ENCODE measurements at regions not wholly inside any gene's neighbourhood (a gene's known extent, or its start where the extent isn't known, plus 50 kb on each side); places are given as distances from the start of the nearest gene placed in this dataset.
"Not testable (repeated sequence)": the region's sequence is repeated elsewhere in the genome, so short reads cannot be mapped to it uniquely, and the experiment has no call there.

DNA sequence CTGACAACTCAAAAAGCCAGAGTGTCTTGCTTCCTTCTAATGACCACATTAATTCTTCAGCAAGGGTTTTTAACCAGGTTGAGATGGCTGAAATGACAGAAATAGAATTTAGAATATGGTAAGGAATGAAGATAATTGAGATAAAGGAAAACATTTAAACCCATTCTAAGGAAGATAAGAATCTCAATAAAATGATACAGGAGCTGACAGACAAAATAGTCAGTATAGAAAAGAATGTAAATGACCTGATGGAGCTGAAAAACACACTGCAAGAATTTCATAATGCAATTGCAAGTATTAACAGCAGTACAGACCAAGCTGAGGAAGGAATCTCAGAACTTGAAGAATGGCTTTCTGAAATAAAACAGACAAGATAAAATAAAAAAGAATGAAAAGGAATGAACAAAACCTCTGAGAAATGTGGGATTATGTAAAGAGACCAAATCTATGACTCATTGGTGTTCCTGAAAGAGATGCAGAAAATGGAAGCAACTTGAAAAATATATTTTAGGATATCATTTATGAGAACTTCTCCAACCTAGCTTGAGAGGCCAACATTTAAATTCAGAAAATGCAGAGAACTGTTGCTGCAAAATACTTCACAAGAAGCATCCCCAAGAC lies 87.1 kb downstream of the SAMD9 start:
- Histone ChIP-seq H3K27me3 (replicated peaks; ENCODE audit: control insufficient read depth, insufficient read depth, low read length) (no peaks in the 10 kb centered on the region), H3K4me3 (ENCODE audit: low read length) (no peak overlapping the region), H3K4me1 (ENCODE audit: control insufficient read depth, insufficient read depth, low read length) (no peaks in the 10 kb centered on the region), H3K9ac (ENCODE audit: low read length) (no peak overlapping the region), H3K9me3 (ENCODE audit: control insufficient read depth, low read length) (peaks cover 5% of the 10 kb centered on the region), H3K36me3 (ENCODE audit: control insufficient read depth, insufficient read depth, low read length, severe bottlenecking) (no peaks in the 10 kb centered on the region)
- DNase-seq (ENCODE audit: low read depth): no peak

GRCh38 chr7:93029056-93029455 lies 88.7 kb downstream of the SAMD9 start:
- H3K9me3 ChIP-seq (ENCODE audit: control insufficient read depth, low read length): peaks cover 5% of the 10 kb centered on the region
- H3K4me3 ChIP-seq (ENCODE audit: low read length): no peak overlapping the region

DNA sequence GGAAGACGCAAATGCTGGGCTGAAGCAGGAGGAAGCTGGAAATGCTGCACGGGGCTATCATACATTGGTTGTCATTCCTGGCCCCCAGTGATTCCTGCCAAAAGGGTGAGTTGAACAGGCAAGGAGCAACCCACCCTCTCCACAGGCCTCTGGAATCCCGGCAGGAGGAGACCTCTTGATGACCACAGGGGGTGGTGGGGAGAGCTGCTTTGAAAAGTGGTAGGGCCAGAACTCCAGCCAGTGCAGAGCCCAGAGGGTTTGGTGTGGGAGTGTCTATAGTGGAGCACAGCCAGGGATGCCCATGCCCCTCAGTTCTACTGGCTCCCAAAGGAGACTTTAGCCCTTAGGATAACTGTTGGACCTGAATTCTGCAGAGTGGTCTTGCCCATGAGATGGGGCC lies 89.2 kb downstream of the SAMD9 start:
- no peak for DNase-seq (ENCODE audit: low read depth)
- H3K27me3 ChIP-seq (replicated peaks; ENCODE audit: control insufficient read depth, insufficient read depth, low read length): no peaks in the 10 kb centered on the region
- no peaks in the 10 kb centered on the region for H3K36me3 ChIP-seq (ENCODE audit: control insufficient read depth, insufficient read depth, low read length, severe bottlenecking)
- no peaks in the 10 kb centered on the region for H3K4me1 ChIP-seq (ENCODE audit: control insufficient read depth, insufficient read depth, low read length)
- H3K9me3 ChIP-seq (ENCODE audit: control insufficient read depth, low read length): peaks cover 5% of the 10 kb centered on the region
- no peak overlapping the region for H3K9ac ChIP-seq (ENCODE audit: low read length)
- no peak overlapping the region for H3K4me3 ChIP-seq (ENCODE audit: low read length)

More at GRCh38 chr7:93029056-93029455, 88.7 kb downstream of the SAMD9 start:
- Histone ChIP-seq H3K27me3 (replicated peaks; ENCODE audit: control insufficient read depth, insufficient read depth, low read length) (no peaks in the 10 kb centered on the region), H3K9ac (ENCODE audit: low read length) (no peak overlapping the region), H3K4me1 (ENCODE audit: control insufficient read depth, insufficient read depth, low read length) (no peaks in the 10 kb centered on the region), H3K36me3 (ENCODE audit: control insufficient read depth, insufficient read depth, low read length, severe bottlenecking) (no peaks in the 10 kb centered on the region)
- no peak for DNase-seq (ENCODE audit: low read depth)

GRCh38 chr7:93027044-93027443 lies 90.7 kb downstream of the SAMD9 start:
- Histone ChIP-seq H3K36me3 (ENCODE audit: control insufficient read depth, insufficient read depth, low read length, severe bottlenecking) (no peaks in the 10 kb centered on the region), H3K9ac (ENCODE audit: low read length) (no peak overlapping the region), H3K9me3 (ENCODE audit: control insufficient read depth, low read length) (peaks cover 7% of the 10 kb centered on the region), H3K4me1 (ENCODE audit: control insufficient read depth, insufficient read depth, low read length) (no peaks in the 10 kb centered on the region), H3K27me3 (replicated peaks; ENCODE audit: control insufficient read depth, insufficient read depth, low read length) (no peaks in the 10 kb centered on the region), H3K4me3 (ENCODE audit: low read length) (no peak overlapping the region)
- DNase-seq (ENCODE audit: low read depth): no peak

DNA sequence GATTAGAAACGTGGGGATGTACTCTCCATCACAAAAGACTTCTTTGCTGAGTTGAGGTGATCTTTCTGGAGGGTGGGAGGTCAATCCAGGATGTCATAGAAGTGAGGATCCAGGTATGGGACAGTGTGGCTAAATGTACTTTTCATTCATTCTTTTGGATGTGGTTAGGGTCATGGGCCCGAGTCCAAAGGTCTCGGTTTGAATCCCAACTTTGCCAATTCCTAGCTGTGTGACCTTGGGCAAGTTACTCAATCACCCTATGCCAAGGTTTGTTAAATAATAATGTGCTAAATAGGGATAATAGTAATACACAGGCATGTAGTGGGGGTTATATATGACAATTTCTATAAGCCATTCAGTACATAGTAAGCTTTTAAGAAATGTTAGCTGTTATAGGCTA lies 91.4 kb downstream of the SAMD9 start:
- no peak for DNase-seq (ENCODE audit: low read depth)
- Histone ChIP-seq H3K9ac (ENCODE audit: low read length) (no peak overlapping the region), H3K4me3 (ENCODE audit: low read length) (no peak overlapping the region), H3K36me3 (ENCODE audit: control insufficient read depth, insufficient read depth, low read length, severe bottlenecking) (no peaks in the 10 kb centered on the region), H3K4me1 (ENCODE audit: control insufficient read depth, insufficient read depth, low read length) (no peaks in the 10 kb centered on the region), H3K9me3 (ENCODE audit: control insufficient read depth, low read length) (peaks cover 3% of the 10 kb centered on the region), H3K27me3 (replicated peaks; ENCODE audit: control insufficient read depth, insufficient read depth, low read length) (no peaks in the 10 kb centered on the region)

DNA sequence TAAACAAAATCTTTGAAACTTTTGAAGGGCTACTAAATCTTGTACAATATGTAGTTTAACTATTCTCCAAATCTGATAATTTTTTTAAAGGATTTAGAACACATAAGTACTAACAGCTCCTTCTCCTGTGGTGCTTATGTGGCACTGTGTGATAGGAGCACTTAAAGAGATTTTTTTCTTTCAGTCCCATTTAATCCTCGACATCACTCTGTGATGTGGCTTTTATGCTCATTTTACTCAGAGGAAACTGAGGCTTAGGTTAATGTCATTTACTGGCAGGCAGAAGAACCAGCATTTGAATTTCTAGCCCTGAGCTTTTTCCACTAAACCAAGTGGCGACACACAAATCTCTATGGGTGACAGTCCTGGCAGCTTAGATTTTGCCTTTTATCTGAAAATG lies 92.4 kb downstream of the SAMD9 start:
- peaks cover 3% of the 10 kb centered on the region for H3K9me3 ChIP-seq (ENCODE audit: control insufficient read depth, low read length)
- no peaks in the 10 kb centered on the region for H3K27me3 ChIP-seq (replicated peaks; ENCODE audit: control insufficient read depth, insufficient read depth, low read length)
- H3K9ac ChIP-seq (ENCODE audit: low read length): no peak overlapping the region
- DNase-seq (ENCODE audit: low read depth): no peak
- H3K36me3 ChIP-seq (ENCODE audit: control insufficient read depth, insufficient read depth, low read length, severe bottlenecking): no peaks in the 10 kb centered on the region
- no peaks in the 10 kb centered on the region for H3K4me1 ChIP-seq (ENCODE audit: control insufficient read depth, insufficient read depth, low read length)
- H3K4me3 ChIP-seq (ENCODE audit: low read length): no peak overlapping the region

DNA sequence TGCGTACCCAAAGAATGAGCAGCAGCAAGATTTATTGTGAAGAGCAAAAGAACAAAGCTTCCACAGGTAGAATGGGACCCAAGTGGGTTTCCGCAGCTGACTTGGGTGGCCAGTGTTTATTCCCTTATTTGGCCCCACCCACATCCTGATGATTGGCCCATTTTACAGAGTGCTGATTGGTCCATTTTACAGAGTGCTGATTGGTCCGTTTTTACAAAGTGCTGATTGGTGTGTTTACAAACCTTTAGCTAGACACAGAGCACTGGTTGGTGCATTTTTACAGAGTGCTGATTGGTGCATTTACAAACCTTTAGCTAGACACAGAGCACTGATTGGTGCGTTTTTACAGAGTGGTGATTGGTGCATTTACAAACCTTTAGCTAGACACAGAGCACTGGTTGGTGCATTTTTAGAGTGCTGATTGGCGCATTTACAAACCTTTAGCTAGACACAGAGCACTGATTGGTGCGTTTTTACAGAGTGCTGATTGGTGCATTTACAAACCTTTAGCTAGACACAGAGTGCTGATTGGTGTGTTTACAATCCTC lies 94.8 kb downstream of the SAMD9 start:
- H3K9ac ChIP-seq (ENCODE audit: low read length); H3K4me3 ChIP-seq (ENCODE audit: low read length); H3K27me3 ChIP-seq (replicated peaks; ENCODE audit: control insufficient read depth, insufficient read depth, low read length); DNase-seq (ENCODE audit: low read depth); H3K4me1 ChIP-seq (ENCODE audit: control insufficient read depth, insufficient read depth, low read length); H3K36me3 ChIP-seq (ENCODE audit: control insufficient read depth, insufficient read depth, low read length, severe bottlenecking); H3K9me3 ChIP-seq (ENCODE audit: control insufficient read depth, low read length): not testable (repeated sequence)

- no peaks in the 10 kb centered on the region for H3K36me3 ChIP-seq (ENCODE audit: control insufficient read depth, insufficient read depth, low read length, severe bottlenecking)
- no peak overlapping the region for H3K4me3 ChIP-seq (ENCODE audit: low read length)
- no peaks in the 10 kb centered on the region for H3K27me3 ChIP-seq (replicated peaks; ENCODE audit: control insufficient read depth, insufficient read depth, low read length)
- H3K9me3 ChIP-seq (ENCODE audit: control insufficient read depth, low read length): peaks cover 3% of the 10 kb centered on the region
- no peak overlapping the region for H3K9ac ChIP-seq (ENCODE audit: low read length)
- no peak for DNase-seq (ENCODE audit: low read depth)
- no peaks in the 10 kb centered on the region for H3K4me1 ChIP-seq (ENCODE audit: control insufficient read depth, insufficient read depth, low read length)
These were observed 96.0 kb downstream of the SAMD9 start for GRCh38 chr7:93021748-93022147.

DNA sequence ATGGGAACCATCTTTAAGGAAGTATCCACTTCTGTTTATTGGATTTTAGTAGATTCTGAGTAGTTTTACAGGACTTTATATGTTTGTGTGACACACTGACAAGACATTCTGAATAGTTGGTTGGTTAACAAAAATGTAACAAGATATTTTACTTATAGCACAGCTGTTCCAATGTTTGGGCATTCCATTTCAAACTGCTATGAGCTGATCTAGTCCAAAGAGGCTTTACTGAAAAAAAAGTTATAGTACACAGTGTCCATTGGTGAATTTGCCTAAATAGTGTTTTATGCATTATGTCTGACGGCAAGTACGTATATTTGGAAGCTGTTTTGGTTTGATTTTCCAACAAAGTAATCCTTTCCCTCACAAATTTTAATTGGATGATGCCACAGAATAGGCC lies 99.1 kb downstream of the SAMD9 start:
- no peak overlapping the region for H3K4me3 ChIP-seq (ENCODE audit: low read length)
- H3K9me3 ChIP-seq (ENCODE audit: control insufficient read depth, low read length): peaks cover 3% of the 10 kb centered on the region
- no peaks in the 10 kb centered on the region for H3K36me3 ChIP-seq (ENCODE audit: control insufficient read depth, insufficient read depth, low read length, severe bottlenecking)
- DNase-seq (ENCODE audit: low read depth): peak; percentile 51
- H3K9ac ChIP-seq (ENCODE audit: low read length): no peak overlapping the region
- no peaks in the 10 kb centered on the region for H3K27me3 ChIP-seq (replicated peaks; ENCODE audit: control insufficient read depth, insufficient read depth, low read length)
- H3K4me1 ChIP-seq (ENCODE audit: control insufficient read depth, insufficient read depth, low read length): peaks cover 12% of the 10 kb centered on the region

DNA sequence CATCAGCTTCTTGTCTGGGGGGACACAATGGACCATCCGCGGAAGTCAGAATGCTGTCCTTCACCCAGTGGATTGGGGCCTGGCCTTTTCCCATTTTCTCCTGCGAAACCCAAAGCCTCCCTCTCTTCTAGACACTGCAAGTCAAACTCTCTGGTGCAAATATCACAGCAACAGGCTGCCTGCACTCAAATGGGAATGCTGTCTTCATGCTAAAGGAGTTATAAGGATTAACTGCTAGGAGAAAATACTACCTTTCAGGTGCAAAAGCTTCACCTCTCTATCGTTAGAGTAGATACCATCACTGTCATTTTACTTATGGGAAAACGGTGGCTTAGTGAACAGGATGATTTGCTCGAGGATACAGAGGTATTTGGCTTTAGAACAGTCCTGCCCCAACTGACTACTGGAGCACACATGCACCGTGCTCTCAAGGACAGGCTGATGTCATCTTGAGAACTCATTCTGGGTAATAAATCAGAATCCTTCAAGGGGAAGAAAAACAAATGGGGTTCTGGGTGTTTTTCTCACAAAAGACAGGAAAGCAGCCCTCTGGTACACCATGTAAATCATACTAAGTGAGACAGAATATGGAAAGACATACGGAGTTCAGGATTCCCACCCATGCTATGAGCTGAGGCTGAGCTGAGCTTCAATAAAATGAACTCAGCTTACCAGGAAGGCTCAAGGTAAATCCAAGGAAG lies 100.9 kb downstream of the SAMD9 start:
- Histone ChIP-seq H3K36me3 (ENCODE audit: control insufficient read depth, insufficient read depth, low read length, severe bottlenecking) (no peaks in the 10 kb centered on the region), H3K27me3 (replicated peaks; ENCODE audit: control insufficient read depth, insufficient read depth, low read length) (no peaks in the 10 kb centered on the region), H3K9ac (ENCODE audit: low read length) (no peak overlapping the region), H3K4me1 (ENCODE audit: control insufficient read depth, insufficient read depth, low read length) (peaks cover 17% of the 10 kb centered on the region), H3K9me3 (ENCODE audit: control insufficient read depth, low read length) (no peaks in the 10 kb centered on the region), H3K4me3 (ENCODE audit: low read length) (no peak overlapping the region)
- no peak for DNase-seq (ENCODE audit: low read depth)

GRCh38 chr7:93015779-93016481 lies 101.8 kb downstream of the SAMD9 start:
- H3K4me3 ChIP-seq (ENCODE audit: low read length): no peak overlapping the region
- H3K36me3 ChIP-seq (ENCODE audit: control insufficient read depth, insufficient read depth, low read length, severe bottlenecking): no peaks in the 10 kb centered on the region
- DNase-seq (ENCODE audit: low read depth): peak; percentile 40
- H3K27me3 ChIP-seq (replicated peaks; ENCODE audit: control insufficient read depth, insufficient read depth, low read length): no peaks in the 10 kb centered on the region
- H3K4me1 ChIP-seq (ENCODE audit: control insufficient read depth, insufficient read depth, low read length): peaks cover 26% of the 10 kb centered on the region
- no peaks in the 10 kb centered on the region for H3K9me3 ChIP-seq (ENCODE audit: control insufficient read depth, low read length)
- no peak overlapping the region for H3K9ac ChIP-seq (ENCODE audit: low read length)
